ENCODE measurements at regions not wholly inside any gene's neighbourhood (a gene's known extent, or its start where the extent isn't known, plus 50 kb on each side); places are given as distances from the start of the nearest gene placed in this dataset.

DNA sequence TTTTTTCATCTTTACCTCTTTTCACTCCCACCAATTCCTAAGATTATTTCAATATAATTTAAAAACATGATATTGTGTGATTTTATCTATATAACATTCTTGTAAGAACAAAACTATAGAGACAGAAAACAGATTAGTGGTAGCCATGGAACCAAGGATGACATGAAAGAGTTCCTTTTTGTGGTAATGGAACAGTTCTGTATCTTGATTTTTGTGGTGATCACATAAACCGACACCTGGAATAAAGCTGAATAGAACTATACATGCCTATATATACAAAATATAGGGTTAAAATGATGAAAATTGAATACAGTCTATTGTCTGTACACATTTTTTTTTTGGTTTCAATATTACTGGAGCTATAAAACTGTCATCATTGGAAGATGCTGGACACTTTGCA lies 945.4 kb downstream of the SI start:
- Histone ChIP-seq H3K79me2 (ENCODE audit: control insufficient read depth, insufficient read depth, low read length) (no peaks in the 10 kb centered on the region), H2AFZ (ENCODE audit: insufficient read depth, low read depth, low read length, poor library complexity, severe bottlenecking) (no peak overlapping the region), H3K4me1 (ENCODE audit: control insufficient read depth in 2 of 2, insufficient read depth in 2 of 2, low read length in 2 of 2) (no peaks in the 10 kb centered on the region), H3K4me2 (replicated peaks; ENCODE audit: low read depth, low read length, poor library complexity, severe bottlenecking) (no peak overlapping the region), H3K27me3 (replicated peaks in 1 of 4; ENCODE audit: control extremely low read depth in 1 of 4, control insufficient read depth in 3 of 4, insufficient read depth in 4 of 4, low read length in 3 of 4) (no peaks in the 10 kb centered on the region), H3K9me3 (ENCODE audit: control extremely low read depth in 1 of 3, control insufficient read depth in 2 of 3, insufficient read depth in 1 of 3, low read length in 2 of 3) (no peaks in the 10 kb centered on the region), H3K9ac (ENCODE audit: low read length) (no peak overlapping the region), H3K27ac (ENCODE audit: low read length in 2 of 2) (no peak overlapping the region), H4K20me1 (ENCODE audit: control insufficient read depth, insufficient read depth, low read length, poor library complexity, severe bottlenecking) (no peaks in the 10 kb centered on the region), H3K4me3 (ENCODE audit: control extremely low read depth in 1 of 5, extremely low read depth in 1 of 5, insufficient read depth in 1 of 5, low read depth in 2 of 5, low read length in 4 of 5) (no peak overlapping the region), H3K36me3 (replicated peaks in 1 of 2; ENCODE audit: control extremely low read depth in 1 of 2, control insufficient read depth in 1 of 2, extremely low read depth in 1 of 2, insufficient read depth in 2 of 2, low read length in 1 of 2) (no peaks in the 10 kb centered on the region)
- intact Hi-C loops (cut with micrococcal nuclease) = no loop called here
- TF ChIP-seq CTCF (IDR thresholded peaks at IDR 0.05) (no peak), EZH2 (IDR thresholded peaks at IDR 0.05; ENCODE audit: borderline replicate concordance, insufficient read depth, low read depth, low read length, poor library complexity, severe bottlenecking) (no peak)
- CTCF ChIA-PET = no interaction called here
- WGBS (ENCODE audit: insufficient coverage) = no CpG with 5 or more reads among the region's 1 CpG
- DNase-seq (no peak), ATAC-seq (ENCODE audit: low read depth) (no peak)
- H3K4me1 Mint-ChIP-seq = no peaks in the 10 kb centered on the region
- POLR2A ChIA-PET = no interaction called here
- no peak overlapping the region for H3K4me3 Mint-ChIP-seq
- no peaks in the 10 kb centered on the region for H3K9me3 Mint-ChIP-seq (ENCODE audit: insufficient read depth)
- no peak overlapping the region for H3K27ac Mint-ChIP-seq
- no peaks in the 10 kb centered on the region for H3K27me3 Mint-ChIP-seq

- peaks cover 0 to 13% (median 0%) of the 10 kb centered on the region in 3 donors for H3K9me3 ChIP-seq (ENCODE audit: control extremely low read depth in 1 of 3, control insufficient read depth in 2 of 3, insufficient read depth in 1 of 3, low read length in 2 of 3)
- H3K27ac Mint-ChIP-seq = no peak overlapping the region
Measured at GRCh38 chr3:164113371-164114332, 964.6 kb downstream of the SI start.

More at GRCh38 chr3:164113371-164114332, 964.6 kb downstream of the SI start:
- DNase-seq (no peak), ATAC-seq (ENCODE audit: low read depth) (no peak)
- Mint-ChIP-seq H3K27me3 (no peaks in the 10 kb centered on the region), H3K4me1 (no peaks in the 10 kb centered on the region), H3K9me3 (ENCODE audit: insufficient read depth) (no peaks in the 10 kb centered on the region), H3K4me3 (no peak overlapping the region)
- H3K36me3 ChIP-seq (replicated peaks in 1 of 2; ENCODE audit: control extremely low read depth in 1 of 2, control insufficient read depth in 1 of 2, extremely low read depth in 1 of 2, insufficient read depth in 2 of 2, low read length in 1 of 2) = no peaks in the 10 kb centered on the region
- TF ChIP-seq EZH2 (IDR thresholded peaks at IDR 0.05; ENCODE audit: borderline replicate concordance, insufficient read depth, low read depth, low read length, poor library complexity, severe bottlenecking) (no peak), CTCF (IDR thresholded peaks at IDR 0.05) (no peak)
- no peaks in the 10 kb centered on the region for H3K79me2 ChIP-seq (ENCODE audit: control insufficient read depth, insufficient read depth, low read length)
- H3K4me1 ChIP-seq (ENCODE audit: control insufficient read depth in 2 of 2, insufficient read depth in 2 of 2, low read length in 2 of 2) = no peaks in the 10 kb centered on the region
- no peak overlapping the region for H2AFZ ChIP-seq (ENCODE audit: insufficient read depth, low read depth, low read length, poor library complexity, severe bottlenecking)
- no peak overlapping the region for H3K4me3 ChIP-seq (ENCODE audit: control extremely low read depth in 1 of 5, extremely low read depth in 1 of 5, insufficient read depth in 1 of 5, low read depth in 2 of 5, low read length in 4 of 5)
- intact Hi-C loops (cut with micrococcal nuclease) = no loop called here
- WGBS (ENCODE audit: insufficient coverage) = 89% methylated on average over 8 of the region's 8 CpGs
- H4K20me1 ChIP-seq (ENCODE audit: control insufficient read depth, insufficient read depth, low read length, poor library complexity, severe bottlenecking) = no peaks in the 10 kb centered on the region
- H3K27ac ChIP-seq (ENCODE audit: low read length in 2 of 2) = no peak overlapping the region
- ChIA-PET CTCF (no interaction called here), POLR2A (no interaction called here)
- H3K4me2 ChIP-seq (replicated peaks; ENCODE audit: low read depth, low read length, poor library complexity, severe bottlenecking) = no peak overlapping the region
- H3K9ac ChIP-seq (ENCODE audit: low read length) = no peak overlapping the region
- no peaks in the 10 kb centered on the region for H3K27me3 ChIP-seq (replicated peaks in 1 of 4; ENCODE audit: control extremely low read depth in 1 of 4, control insufficient read depth in 3 of 4, insufficient read depth in 4 of 4, low read length in 3 of 4)

Measured in B cell (primary cell).